Activated T-cell treated with anti-CD3 and anti-CD28 coated beads for 1 hour (primary cell): ENCODE measurements at regions not wholly inside any gene's neighbourhood (a gene's known extent, or its start where the extent isn't known, plus 50 kb on each side); places are given as distances from the start of the nearest gene placed in this dataset.

Source experiments
- DNase-seq: peaks from one replicate; pipeline ENCODE4 v3.0.0-alpha.2; 2020; ENCODE audit warnings: low read depth

- DNase-seq: no peak
Measured at GRCh38 chr11:134908583-134908982, 496.5 kb upstream of the B3GAT1 start.

DNA sequence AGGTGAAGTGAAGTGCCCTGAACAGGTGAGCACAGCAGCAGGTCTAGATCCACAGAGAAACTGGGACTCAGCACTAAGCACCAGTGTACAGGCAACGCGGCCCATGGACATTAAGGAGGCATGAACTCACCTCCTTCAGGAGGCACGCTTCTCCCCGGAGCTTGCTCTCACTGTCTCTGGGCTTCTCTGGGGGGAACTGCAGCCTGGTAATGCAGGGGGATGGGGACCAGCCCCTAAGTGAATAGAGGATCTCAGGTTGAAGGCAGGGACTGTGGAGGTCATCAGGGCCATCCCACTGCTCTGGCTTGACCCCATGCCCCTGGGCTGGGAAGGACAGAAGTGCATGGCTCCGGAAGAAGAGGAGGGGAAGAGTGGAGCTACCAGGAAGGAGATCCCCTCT is 495.6 kb upstream of the B3GAT1 start:
- DNase-seq: no peak

- DNase-seq: no peak
Measured at GRCh38 chr11:134906356-134906955, 494.4 kb upstream of the B3GAT1 start.

- DNase-seq: no peak
Measured at GRCh38 chr11:134905928-134906327, 493.9 kb upstream of the B3GAT1 start.

DNA sequence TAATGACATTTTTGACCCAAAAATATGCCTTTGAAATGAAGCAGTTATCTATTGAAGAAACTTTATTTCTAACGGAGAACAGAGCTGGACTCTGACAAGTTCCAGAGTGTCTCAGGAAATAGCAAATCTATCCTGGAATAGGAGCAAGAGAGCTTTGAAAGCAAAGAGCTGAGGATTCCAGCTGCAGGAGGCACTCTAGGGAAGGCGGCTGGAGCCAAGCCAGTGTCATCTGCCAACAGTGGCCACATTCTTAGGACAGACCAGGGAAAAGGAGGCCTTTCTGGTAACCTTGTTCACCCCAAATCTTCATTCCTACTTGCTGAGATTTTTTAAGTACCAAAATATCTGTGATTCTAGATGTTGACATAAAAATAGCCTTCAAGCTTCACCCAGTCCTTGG is 493.5 kb upstream of the B3GAT1 start:
- no peak for DNase-seq

DNA sequence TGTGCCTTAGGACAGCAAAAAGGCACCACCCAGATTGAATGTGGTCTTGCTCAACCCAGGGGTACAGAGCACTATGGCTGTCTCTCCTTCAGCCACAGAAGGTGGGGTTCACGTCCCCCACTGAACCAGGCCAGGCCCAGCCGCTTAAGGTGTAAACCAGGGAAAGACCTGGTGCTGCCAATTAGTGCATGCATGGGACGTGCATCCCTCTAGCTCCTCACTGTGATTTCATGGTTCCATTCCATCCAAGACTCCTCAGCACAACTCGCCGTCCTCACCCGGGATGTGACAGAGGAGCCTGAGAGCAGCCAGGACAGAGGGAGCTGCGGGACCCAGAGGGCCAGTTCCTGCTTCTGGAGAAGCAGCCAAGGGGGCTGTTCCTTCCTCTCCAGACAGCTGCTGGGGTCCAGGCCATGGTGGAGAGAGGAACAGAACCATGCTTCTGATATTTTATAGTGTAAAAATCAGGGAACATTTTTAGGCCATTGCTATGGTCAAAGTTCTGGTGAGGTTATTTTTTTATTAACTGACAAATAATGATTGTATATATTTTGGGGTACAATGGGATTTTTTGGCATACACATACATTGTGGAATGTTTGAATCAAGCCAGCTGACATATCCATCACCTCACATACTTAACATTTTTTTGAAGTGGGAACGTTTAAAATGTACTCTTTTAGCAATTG is 492.2 kb upstream of the B3GAT1 start:
- DNase-seq: no peak

- no peak for DNase-seq
Measured at GRCh38 chr11:134901955-134902918, 490.2 kb upstream of the B3GAT1 start.

GRCh38 chr11:134901542-134901941 is 489.5 kb upstream of the B3GAT1 start:
- DNase-seq: no peak

GRCh38 chr11:134893810-134894685 is 482.0 kb upstream of the B3GAT1 start:
- no peak for DNase-seq

DNA sequence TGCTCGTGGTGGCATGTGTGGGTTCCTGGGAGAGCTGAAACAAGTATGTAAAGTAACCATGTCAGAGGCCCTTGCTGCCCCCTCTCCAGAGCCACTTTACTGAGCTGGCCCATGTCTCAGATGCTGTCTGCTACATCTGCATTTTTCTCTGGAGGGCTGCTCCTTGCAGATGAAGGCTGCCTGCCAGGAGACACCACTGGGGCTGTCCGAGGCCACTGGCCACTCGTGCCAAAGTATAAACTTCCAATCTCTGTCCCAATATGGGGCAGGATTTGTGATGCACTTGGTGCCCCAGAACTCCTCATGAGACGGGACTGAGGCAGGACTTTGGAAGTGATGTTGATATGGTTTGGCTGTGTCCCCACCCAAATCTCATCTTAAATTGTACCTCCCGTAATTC is 478.4 kb upstream of the B3GAT1 start:
- no peak for DNase-seq

GRCh38 chr11:134889832-134890231 is 477.8 kb upstream of the B3GAT1 start:
- no peak for DNase-seq

- DNase-seq: no peak
Measured at GRCh38 chr11:134888821-134889220, 476.8 kb upstream of the B3GAT1 start.

GRCh38 chr11:134887896-134888295 is 475.9 kb upstream of the B3GAT1 start:
- no peak for DNase-seq

DNA sequence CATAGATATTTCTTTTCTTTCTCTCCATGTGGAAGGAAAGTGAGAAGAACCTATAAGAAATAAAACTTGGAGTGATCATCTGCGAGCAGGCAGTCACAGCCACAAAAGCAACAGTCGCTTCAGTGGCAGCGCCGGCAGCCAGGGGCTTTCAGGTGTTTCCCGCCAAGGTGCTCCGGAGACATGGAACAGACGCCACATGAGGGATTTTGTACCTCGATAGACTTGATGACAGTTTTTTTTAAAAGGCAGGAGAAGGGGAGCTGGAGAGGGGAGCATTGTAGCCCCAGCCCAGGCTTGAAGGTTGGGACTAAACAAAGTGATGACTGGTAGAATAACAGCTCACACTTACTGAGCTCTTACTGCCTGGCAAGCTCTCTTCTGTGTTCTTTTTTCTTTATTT is 471.4 kb upstream of the B3GAT1 start:
- DNase-seq: no peak

DNA sequence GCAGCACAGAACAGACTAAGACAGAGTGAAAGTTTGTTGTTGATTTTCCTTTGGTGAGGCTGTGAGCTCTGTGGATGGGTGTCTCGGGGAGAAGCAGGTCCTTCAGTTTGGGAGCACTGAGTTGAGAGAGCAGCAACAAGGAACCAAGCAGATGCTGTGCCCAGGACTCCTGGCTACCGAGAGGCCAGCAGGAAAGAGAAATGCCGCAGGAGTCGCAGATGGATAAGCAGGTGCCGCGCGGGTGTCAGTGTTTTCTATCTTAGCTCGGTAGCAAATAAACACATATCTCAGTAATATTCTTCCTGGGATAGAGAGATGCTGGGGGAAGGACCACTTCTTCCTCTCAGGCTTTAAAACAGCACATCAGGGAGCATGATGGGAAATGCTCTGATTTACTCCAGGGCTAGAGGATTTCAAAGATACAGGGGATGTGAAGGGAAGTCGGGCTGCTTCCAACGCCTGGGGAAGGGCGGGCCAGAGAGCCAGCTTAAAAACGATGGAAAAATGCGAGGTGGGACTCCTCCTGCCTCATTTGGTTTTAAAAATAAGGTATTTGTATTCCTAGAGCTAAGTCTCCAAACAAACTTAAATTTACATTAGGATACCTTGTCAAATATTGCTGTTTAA is 470.7 kb upstream of the B3GAT1 start:
- no peak for DNase-seq

GRCh38 chr11:134882141-134882540 is 470.1 kb upstream of the B3GAT1 start:
- no peak for DNase-seq

DNA sequence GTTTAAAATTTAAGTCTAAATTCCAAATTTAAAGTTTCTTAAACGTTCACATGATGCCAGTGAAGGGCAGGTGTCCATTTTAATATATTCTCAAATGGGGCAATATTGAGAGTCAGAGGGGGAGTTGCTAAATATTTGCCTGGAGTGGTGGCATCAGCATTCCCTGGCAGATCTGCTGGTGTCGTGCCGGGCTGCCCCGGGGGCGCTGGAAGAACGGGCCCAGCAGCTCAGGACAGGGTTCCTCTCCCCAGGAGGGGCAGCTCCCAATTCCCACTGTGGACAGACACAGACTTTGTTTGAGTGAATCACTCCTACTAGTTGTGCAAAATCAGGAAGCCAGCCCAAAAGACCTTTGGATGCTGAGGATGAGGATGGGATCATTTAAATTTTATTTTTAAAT is 468.7 kb upstream of the B3GAT1 start:
- no peak for DNase-seq

GRCh38 chr11:134879931-134880330 is 467.9 kb upstream of the B3GAT1 start:
- DNase-seq: no peak

DNA sequence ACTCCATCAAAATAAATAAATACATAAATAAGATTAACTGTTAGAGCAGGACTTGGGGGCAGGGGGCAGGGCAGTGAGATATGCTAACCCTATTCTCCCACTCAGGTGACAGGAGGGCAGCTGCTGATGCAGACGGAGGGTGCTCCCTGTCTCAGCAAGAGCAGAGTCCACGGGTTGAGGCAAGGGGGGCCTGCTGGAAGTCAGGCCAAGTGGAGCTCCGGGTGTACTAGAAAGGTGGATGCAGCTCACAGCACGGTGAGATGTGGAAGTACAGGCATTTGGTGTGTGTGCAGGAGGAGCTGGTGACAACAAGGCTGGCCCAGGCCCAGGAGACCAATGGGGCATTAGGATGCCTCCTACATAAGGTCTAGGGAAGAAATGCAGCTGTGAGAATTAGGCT is 467.3 kb upstream of the B3GAT1 start:
- no peak for DNase-seq

GRCh38 chr11:134878785-134879184 is 466.7 kb upstream of the B3GAT1 start:
- DNase-seq: no peak

DNA sequence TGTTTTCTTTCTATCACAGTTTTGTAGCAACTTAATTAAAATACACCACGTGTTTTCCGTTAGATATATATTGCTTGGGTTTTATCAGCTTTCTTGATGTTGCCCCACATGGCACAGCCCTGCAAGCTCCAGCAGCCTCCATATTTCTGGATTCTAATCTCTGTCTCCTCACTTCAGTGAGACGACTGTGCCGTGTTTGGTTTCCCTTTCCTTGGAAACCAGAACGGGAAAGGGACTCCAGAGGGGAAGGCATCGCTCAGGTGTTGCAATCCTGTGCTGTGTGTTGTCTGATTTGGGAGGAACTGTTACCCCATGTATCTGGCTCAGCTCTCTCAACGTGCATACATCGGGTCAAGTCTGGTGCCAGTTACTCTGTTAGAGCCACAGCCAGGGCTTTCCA is 464.2 kb upstream of the B3GAT1 start:
- no peak for DNase-seq
